Fibroblast of lung (primary cell): ENCODE measurements at regions not wholly inside any gene's neighbourhood (a gene's known extent, or its start where the extent isn't known, plus 50 kb on each side); places are given as distances from the start of the nearest gene placed in this dataset.

ENCODE experiments used
- EZH2 ChIP-seq: IDR thresholded peaks from 2 replicates; pipeline ENCODE4 v1.5.1; 2012; ENCODE audit warnings: low read length, control low read depth, mild to moderate bottlenecking; ENCODE audit errors: missing control alignments
- TF ChIP-seq, protein P1 (sequence below), 2 donors: IDR thresholded peaks in 1 of 2; conservative IDR thresholded peaks in 1 of 2; 1 replicate in 1 of 2; 2 replicates in 1 of 2; pipeline ENCODE4 v1.5.1; 2011 to 2012; ENCODE audit warnings: low read length in 2 of 2, control low read depth in 1 of 2, inconsistent platforms in 1 of 2, low read depth in 1 of 2, mild to moderate bottlenecking in 1 of 2

DNA sequence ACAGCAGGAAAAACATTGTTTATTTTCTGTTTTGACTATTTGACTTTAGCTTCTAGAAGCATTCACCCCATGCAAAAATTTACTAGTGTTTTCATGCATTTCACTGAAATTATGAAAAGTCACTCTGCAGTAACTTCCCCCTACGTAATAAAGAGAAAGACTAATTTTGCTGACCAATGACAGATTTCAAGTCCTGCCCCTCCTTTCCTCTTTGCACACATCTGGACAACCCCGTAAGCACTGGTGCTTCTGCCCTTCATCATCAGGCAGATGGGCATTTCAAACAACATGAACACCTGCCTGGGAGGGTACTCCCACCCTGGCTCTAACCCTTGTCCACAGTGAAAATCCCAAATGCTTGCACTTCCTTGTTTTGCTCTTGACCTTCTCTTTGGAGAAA, 815.0 kb upstream of the ID2 start:
- TF ChIP-seq, protein P1, sequence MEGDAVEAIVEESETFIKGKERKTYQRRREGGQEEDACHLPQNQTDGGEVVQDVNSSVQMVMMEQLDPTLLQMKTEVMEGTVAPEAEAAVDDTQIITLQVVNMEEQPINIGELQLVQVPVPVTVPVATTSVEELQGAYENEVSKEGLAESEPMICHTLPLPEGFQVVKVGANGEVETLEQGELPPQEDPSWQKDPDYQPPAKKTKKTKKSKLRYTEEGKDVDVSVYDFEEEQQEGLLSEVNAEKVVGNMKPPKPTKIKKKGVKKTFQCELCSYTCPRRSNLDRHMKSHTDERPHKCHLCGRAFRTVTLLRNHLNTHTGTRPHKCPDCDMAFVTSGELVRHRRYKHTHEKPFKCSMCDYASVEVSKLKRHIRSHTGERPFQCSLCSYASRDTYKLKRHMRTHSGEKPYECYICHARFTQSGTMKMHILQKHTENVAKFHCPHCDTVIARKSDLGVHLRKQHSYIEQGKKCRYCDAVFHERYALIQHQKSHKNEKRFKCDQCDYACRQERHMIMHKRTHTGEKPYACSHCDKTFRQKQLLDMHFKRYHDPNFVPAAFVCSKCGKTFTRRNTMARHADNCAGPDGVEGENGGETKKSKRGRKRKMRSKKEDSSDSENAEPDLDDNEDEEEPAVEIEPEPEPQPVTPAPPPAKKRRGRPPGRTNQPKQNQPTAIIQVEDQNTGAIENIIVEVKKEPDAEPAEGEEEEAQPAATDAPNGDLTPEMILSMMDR (conservative IDR thresholded peaks at IDR 0.05 in 1 of 2, IDR thresholded peaks at IDR 0.05 in 1 of 2; ENCODE audit: low read depth in 1 of 2, low read length in 2 of 2), result no peak
- TF ChIP-seq EZH2, result no peak
